BJ (cell line): ENCODE measurements at regions not wholly inside any gene's neighbourhood (a gene's known extent, or its start where the extent isn't known, plus 50 kb on each side); places are given as distances from the start of the nearest gene placed in this dataset.

ENCODE experiments used
- CTCF ChIA-PET: fragments of 350-600 bp; formaldehyde crosslinking; extraction: SDS; loops from one replicate; lab custom pipeline; 2021; ENCODE audit warnings: antibody characterized with exemption, inconsistent platforms; lab: Yijun Ruan, JAX
- POLR2A ChIA-PET: fragments of 300-600 bp; sonication (Branson Sonifier 250); formaldehyde crosslinking; extraction: SDS; loops from one replicate; lab custom pipeline; 2021; ENCODE audit warnings: antibody characterized with exemption; lab: Charles Lee
- DNase-seq: peaks from one replicate; pipeline ENCODE4 v3.0.0-alpha.2; 2011; ENCODE audit warnings: low read depth
- H3K27me3 ChIP-seq: 2 replicates; pipeline ENCODE4 v1.6.0; 2011; ENCODE audit warnings: low read length; ENCODE audit not compliant: control insufficient read depth, insufficient read depth
- H3K36me3 ChIP-seq: 2 replicates; pipeline ENCODE4 v1.5.1; 2011; ENCODE audit warnings: low read length; ENCODE audit not compliant: control insufficient read depth, insufficient read depth
- H3K4me3 ChIP-seq: 2 replicates; pipeline ENCODE4 v1.5.1; 2011; ENCODE audit warnings: low read depth, mild to moderate bottlenecking, control low read depth, low read length
- CTCF ChIP-seq: IDR thresholded peaks from 2 replicates; pipeline ENCODE4 v1.5.1; 2011; ENCODE audit warnings: low read depth, mild to moderate bottlenecking, control low read depth, inconsistent platforms, low read length, moderate library complexity; ENCODE audit not compliant: insufficient read depth

DNA sequence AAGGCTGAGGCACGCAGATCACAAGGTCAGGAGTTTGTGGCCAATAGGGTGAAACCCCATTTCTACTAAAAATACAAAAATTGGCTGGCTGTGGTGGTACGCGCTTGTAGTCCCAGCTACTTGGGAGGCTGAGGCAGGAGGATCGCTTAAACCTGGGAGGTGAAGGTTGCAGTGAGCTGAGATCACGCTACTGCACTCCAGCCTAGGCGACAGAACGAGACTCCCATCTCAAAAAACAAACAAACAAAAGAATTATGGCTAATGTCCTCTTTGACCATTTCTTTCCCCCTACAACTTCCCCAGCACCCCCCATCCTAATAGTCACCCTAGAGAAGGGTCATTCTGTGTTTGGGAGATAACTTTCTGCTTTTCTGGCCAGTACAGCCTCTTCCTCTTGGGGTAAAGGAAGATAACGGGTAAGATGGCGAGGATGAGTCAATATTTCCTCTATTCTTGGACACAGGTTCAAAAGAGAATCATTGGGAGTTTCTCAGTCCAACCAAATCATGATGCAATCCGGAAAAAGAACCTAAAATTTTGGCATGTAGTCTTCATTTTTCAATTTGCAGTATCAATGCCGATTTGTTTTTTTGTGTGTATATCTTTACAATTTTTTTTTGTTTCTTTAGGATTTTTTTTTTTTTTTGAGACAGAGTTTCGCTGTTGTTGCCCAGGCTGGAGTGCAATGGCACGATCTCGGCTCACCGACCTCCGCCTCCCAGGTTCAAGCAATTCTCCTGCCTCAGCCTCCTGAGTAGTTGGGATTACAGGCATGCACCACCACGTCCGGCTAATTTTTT, 107.6 kb upstream of the MED13 start:
- Histone ChIP-seq H3K27me3 (no peaks in the 10 kb centered on the region), H3K36me3 (no peaks in the 10 kb centered on the region), H3K4me3 (no peak overlapping the region)
- no peak for DNase-seq
- ChIA-PET POLR2A (no interaction called here), CTCF (interaction anchor here (0.6 kb wide), 1 partner anchor 56 kb away, joined by 4 read pairs; no protein-coding TSS in a partner anchor)
- no peak for TF ChIP-seq CTCF

DNA sequence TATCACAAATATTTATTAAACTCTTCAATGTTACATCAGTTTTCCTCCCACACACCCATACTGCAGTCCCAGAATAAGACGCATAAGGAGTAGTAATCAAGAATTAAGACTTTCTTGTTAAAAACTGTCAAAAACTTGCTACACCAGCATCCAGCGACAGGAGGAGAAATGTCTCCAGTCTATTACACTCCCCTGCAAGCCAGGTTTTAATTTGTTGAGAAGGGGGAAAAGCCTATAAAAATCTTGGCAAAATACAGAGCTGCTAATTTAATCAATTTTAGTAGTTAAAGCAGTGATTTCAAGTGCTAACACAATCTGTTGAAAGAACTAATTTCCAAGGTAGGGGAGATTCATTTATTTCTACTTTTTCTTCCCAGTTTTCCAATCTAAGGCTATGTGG, 102.0 kb upstream of the MED13 start:
- ChIA-PET CTCF (no interaction called here), POLR2A (no interaction called here)
- DNase-seq = no peak
- H3K27me3 ChIP-seq = no peaks in the 10 kb centered on the region
- no peak for TF ChIP-seq CTCF
- H3K36me3 ChIP-seq = no peaks in the 10 kb centered on the region
- no peak overlapping the region for H3K4me3 ChIP-seq

DNA sequence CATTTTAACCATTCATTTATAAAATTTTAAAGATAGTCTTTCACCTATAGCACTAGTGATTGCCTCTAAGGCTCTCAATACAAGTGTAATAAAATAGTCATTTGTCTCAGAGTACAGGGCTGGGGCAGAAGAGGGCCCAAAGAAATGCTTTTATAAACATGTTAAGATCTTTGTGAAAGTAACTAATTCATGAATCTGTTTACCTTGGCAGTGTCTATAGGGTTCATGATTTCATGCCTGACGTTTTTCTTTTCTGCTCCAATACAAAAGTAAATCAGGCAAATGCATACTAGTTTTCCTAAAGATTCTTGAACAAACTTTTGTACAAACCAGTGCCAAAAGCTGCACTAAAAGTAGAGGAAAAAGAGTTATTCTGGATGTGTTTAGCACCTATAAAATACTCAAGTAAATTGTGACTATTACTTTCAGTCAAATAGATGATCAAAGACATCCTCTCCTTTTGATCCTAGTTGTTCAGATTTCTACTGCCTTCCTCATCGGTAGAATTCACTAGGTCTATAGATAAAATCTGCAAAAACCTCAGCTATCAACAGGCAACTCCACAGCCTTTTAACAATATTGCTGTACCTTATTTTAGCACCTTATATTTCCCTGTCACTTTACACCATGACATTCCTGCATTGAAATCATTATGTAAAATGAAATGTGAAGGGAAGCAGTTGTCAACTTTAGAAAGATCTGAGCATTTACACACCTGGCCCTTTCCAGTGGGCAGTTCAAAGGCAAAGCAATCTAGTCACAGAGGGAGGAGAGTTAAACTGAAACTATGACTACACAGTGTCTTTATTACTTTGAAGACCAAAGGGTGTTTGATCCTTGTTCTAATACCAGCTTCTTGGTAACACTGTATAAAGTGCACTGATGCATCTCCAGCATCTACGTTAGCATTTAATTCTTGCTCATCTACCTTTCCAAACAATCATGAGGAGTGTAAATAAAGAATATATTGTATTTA, 100.0 kb upstream of the MED13 start:
- POLR2A ChIA-PET = no interaction called here
- DNase-seq = no peak
- H3K4me3 ChIP-seq = no peak overlapping the region
- H3K36me3 ChIP-seq = no peaks in the 10 kb centered on the region
- CTCF ChIA-PET = no interaction called here
- no peaks in the 10 kb centered on the region for H3K27me3 ChIP-seq
- TF ChIP-seq CTCF = no peak

- CTCF ChIA-PET = no interaction called here
- POLR2A ChIA-PET = no interaction called here
These were observed 98.8 kb upstream of the MED13 start for GRCh38 chr17:62163847-62164246.

More at GRCh38 chr17:62163847-62164246, 98.8 kb upstream of the MED13 start:
- H3K27me3 ChIP-seq = no peaks in the 10 kb centered on the region
- no peak overlapping the region for H3K4me3 ChIP-seq
- no peaks in the 10 kb centered on the region for H3K36me3 ChIP-seq
- TF ChIP-seq CTCF = no peak
- DNase-seq = no peak
